Coronary artery (tissue), 2 donors: ENCODE measurements at regions not wholly inside any gene's neighbourhood (a gene's known extent, or its start where the extent isn't known, plus 50 kb on each side); places are given as distances from the start of the nearest gene placed in this dataset.

Experiments used
- DNase-seq: peaks from one replicate; pipeline ENCODE4 v3.0.0-alpha.2; 2017; ENCODE audit warnings: low spot score
- H3K27ac ChIP-seq, 2 donors: fragments of 200-600 bp; sonication (generic); one replicate each; pipeline ENCODE4 v1.5.1; 2016 to 2019
- H3K4me3 ChIP-seq: fragments of 200-600 bp; sonication (generic); 2 replicates; pipeline ENCODE4 v1.5.1; 2016; ENCODE audit warnings: mild to moderate bottlenecking, moderate library complexity
- TF ChIP-seq, protein P1 (sequence below): fragments of 200-600 bp; sonication (generic); IDR thresholded peaks from one replicate; pipeline ENCODE4 v1.5.1; 2019; ENCODE audit warnings: antibody characterized with exemption

DNA sequence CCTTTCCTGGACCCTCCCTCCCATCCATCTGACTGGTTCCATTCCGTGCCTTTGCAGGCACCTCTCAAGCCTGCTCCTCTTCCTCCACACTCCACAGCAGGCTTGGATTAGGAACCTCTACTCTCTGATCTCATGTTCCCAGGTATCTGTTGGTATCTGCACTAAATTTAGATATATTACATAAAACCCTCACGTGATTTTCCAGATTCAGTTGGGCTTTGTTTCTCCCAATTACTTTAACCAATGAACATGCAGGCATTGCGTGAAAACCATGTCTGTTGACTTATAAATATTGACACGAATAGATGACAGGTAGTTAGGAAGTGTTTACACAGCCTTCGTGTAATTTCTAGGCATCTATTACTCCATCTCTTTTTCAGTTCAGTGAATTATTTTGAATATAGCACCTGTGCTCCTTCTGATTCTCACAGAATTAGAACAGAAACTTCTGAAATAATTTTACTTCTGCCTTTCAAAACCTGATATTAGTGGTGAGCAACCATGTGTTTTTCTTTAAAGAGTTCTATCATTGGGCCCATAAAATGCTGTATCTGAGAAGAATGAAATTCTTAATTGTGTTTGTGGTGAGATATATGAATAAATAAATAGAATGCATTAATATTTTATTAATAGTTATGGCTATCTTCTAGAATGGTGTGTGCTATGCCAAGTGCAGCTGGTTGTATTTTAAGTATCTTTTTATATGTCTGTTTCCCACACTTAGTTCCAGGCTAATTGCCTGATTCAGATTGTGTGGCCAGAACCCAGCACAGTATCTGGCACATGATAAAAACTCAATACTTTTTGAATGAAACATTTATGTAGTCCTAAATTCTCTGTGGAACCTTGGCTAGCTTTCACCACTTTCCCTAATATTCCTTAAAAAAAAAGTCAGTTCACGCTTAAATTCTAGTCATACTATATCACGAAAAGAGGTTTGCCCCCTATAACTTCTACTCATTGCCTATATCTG lies 304.8 kb downstream of the QDPR start:
- TF ChIP-seq, protein P1, sequence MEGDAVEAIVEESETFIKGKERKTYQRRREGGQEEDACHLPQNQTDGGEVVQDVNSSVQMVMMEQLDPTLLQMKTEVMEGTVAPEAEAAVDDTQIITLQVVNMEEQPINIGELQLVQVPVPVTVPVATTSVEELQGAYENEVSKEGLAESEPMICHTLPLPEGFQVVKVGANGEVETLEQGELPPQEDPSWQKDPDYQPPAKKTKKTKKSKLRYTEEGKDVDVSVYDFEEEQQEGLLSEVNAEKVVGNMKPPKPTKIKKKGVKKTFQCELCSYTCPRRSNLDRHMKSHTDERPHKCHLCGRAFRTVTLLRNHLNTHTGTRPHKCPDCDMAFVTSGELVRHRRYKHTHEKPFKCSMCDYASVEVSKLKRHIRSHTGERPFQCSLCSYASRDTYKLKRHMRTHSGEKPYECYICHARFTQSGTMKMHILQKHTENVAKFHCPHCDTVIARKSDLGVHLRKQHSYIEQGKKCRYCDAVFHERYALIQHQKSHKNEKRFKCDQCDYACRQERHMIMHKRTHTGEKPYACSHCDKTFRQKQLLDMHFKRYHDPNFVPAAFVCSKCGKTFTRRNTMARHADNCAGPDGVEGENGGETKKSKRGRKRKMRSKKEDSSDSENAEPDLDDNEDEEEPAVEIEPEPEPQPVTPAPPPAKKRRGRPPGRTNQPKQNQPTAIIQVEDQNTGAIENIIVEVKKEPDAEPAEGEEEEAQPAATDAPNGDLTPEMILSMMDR = no peak
- no peak overlapping the region for H3K4me3 ChIP-seq
- no peak for DNase-seq
- no peak overlapping the region for H3K27ac ChIP-seq

DNA sequence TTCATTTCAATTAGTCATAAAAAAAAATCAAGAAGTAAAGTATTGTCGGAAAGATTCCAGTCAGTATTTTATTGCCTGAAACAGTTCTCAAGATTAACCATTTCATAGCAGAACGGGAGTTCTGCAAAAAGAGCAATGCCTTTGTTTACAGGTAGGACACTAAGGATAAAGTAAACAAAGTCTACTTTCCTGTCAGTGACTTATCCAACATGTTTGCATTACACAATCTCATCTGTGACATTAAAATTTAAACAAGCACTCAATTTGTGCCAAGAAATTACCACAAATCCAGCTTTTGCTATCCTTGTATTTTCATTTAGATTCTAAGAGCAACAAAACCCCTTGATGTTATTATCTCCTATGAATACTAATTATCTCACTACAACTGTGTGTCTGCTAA lies 306.5 kb upstream of the LDB2 start:
- DNase-seq = no peak
- TF ChIP-seq, protein P1 = no peak
- no peak overlapping the region for H3K27ac ChIP-seq
- no peak overlapping the region for H3K4me3 ChIP-seq

DNA sequence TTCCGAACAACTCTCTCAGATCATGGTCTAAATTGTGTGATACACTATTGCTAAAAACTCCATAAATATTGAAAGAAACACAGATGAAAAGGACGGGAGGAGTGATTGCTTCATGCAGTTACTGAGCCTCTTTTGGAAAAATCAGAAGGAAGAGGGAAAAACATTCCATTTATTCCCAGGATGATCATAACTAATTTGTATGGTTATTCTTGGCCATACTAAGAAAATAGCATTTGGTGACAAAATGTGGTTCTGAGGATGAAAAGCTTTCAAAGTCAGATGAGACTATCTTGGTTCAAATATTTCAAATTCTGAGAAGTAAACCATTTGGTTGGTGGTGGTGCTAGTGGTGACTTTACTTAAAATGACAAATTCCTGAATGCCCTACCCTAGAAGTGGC lies 305.4 kb upstream of the LDB2 start:
- TF ChIP-seq, protein P1 = no peak
- H3K27ac ChIP-seq = no peak overlapping the region
- H3K4me3 ChIP-seq = no peak overlapping the region
- DNase-seq = no peak

DNA sequence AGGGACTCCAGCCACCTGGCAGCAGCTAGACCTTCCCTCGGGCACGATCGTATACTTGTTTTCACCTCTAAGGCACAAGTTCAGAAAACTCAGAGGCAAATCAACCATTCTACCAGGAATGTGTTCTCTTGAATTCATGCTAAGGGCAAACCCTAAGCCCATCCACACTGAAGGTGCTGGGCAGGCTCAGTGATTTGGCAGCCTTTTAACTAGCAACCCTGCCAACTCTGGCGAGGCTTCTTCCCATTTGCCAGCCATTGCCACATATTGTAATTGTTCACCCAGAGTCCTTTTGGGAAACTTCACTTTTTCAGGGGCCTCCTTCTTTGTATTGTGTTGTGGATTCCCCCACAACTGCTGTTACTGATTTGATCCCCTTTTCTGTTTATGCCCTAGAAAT lies 298.6 kb upstream of the LDB2 start:
- DNase-seq = no peak
- H3K27ac ChIP-seq = no peak overlapping the region
- no peak overlapping the region for H3K4me3 ChIP-seq
- TF ChIP-seq, protein P1 = no peak

DNA sequence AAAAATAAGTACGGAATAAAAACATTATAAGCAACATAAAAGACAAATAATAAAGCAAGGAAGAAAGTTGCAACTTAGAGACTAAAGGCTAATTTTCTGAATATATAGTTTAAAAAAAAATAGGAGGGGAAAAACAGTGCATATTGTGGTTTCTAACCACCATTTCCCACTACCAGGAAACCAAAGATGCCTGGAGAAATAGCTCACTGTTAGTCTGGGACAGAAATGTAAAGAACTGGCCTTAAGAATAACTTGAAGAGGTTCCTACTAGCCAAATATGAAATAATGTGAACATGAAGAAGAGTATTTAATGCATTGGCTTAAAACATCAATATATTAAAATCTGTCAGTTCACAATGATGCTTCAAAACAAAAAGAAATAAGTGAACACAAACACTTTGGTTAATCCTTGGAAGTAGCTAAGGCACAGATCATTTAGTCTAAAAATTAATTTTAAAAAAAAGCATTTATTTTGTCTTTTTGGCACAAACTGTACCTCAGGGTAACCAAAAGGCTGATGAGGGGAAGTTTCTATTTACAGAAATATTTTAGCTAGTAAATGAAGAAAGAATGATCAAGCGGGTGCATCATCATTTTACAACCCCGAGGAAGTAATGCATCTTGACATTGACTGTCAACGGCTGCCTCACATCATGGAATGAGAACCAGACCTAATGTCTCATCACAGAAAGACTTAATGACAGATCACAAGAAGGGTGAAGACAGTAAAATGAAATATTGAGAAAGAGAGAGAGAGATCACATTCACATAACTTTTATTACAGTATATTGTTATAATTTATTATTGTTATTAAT lies 297.2 kb upstream of the LDB2 start:
- Histone ChIP-seq H3K27ac (no peak overlapping the region), H3K4me3 (no peak overlapping the region)
- no peak for DNase-seq
- TF ChIP-seq, protein P1 = no peak

DNA sequence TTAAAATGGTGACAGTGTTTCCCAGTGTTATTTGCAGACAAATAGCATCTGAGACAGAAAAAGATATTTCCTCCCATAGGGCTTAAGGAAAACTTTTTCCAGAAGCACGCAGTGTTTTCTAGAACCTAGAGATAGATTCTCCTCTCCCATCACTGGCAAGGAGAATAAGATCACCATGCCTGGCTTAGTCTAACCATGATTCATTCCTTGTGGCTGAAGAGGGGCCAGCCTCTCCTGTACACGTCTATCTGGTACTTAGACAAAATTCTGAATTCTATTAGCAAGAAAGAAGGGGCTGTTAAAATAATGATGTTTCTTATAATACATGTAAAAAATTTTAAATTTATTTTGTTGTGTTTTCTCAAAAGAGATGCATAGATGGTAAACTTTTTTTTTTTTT lies 296.1 kb upstream of the LDB2 start:
- TF ChIP-seq, protein P1 = no peak
- no peak overlapping the region for H3K4me3 ChIP-seq
- H3K27ac ChIP-seq = no peak overlapping the region
- DNase-seq = no peak
